Kidney (tissue), 13 donors: ENCODE measurements at regions not wholly inside any gene's neighbourhood (a gene's known extent, or its start where the extent isn't known, plus 50 kb on each side); places are given as distances from the start of the nearest gene placed in this dataset.
A peak's percentile ranks its signal among the peaks of the same experiment; 100 is the strongest.

Experiments
- DNase-seq, 5 donors: peaks; one replicate each; pipeline ENCODE4 v3.0.0-alpha.2; 2013 to 2020
- FAIRE-seq: peaks from 2 replicates; lab custom pipeline; 2012; peaks lifted over from hg19 to GRCh38; lab: Jason Lieb, UNC
- H3K27ac ChIP-seq, 2 donors: one replicate each; pipeline ENCODE4 v1.7.0; 2013; ENCODE audit warnings: low read depth in 2 of 2, low read length in 2 of 2, inconsistent platforms in 1 of 2
- H3K27me3 ChIP-seq: one replicate; pipeline ENCODE4 v1.7.1; 2013; ENCODE audit warnings: low read length, inconsistent platforms; ENCODE audit not compliant: control insufficient read depth, insufficient read depth
- H3K36me3 ChIP-seq, 3 donors: one replicate each; pipeline versions ENCODE4 v1.7.0 to v1.7.1; 2013; ENCODE audit warnings: low read length in 3 of 3, control low read depth in 1 of 3, inconsistent platforms in 1 of 3; ENCODE audit not compliant: insufficient read depth in 3 of 3, control insufficient read depth in 2 of 3
- H3K4me1 ChIP-seq, 3 donors: one replicate each; pipeline versions ENCODE4 v1.7.0 to v1.7.1; 2013; ENCODE audit warnings: low read length in 3 of 3, inconsistent platforms in 1 of 3, low read depth in 1 of 3; ENCODE audit not compliant: control insufficient read depth in 2 of 3, insufficient read depth in 2 of 3
- H3K4me3 ChIP-seq, 3 donors: one replicate each; pipeline versions ENCODE4 v1.7.0 to v1.8.1; 2013; ENCODE audit warnings: low read length in 3 of 3, control low read depth in 1 of 3, inconsistent platforms in 1 of 3
- H3K9ac ChIP-seq, 3 donors: one replicate each; pipeline versions ENCODE4 v1.7.0 to v1.7.1; 2013; ENCODE audit warnings: low read length in 3 of 3, control low read depth in 1 of 3, inconsistent platforms in 1 of 3
- H3K9me3 ChIP-seq, 3 donors: one replicate each; pipeline versions ENCODE4 v1.7.0 to v1.7.1; 2013; ENCODE audit warnings: low read length in 3 of 3, control low read depth in 1 of 3, inconsistent platforms in 1 of 3; ENCODE audit not compliant: control insufficient read depth in 2 of 3, insufficient read depth in 1 of 3
- CTCF ChIP-seq: IDR thresholded peaks from 3 replicates; pipeline ENCODE4 v1.5.1; 2012; ENCODE audit warnings: mild to moderate bottlenecking, moderate library complexity, borderline replicate concordance; ENCODE audit not compliant: insufficient read depth; ENCODE audit errors: extremely low read depth
- intact Hi-C: fragments of 100-400 bp; cut with DNase I; formaldehyde crosslinking; loops from one replicate; pipeline ENCODE4 v1.11.1; 2022
- donor health status: control.
- donor health status: control.
- donor health status: control.
- donor health status: control.
- donor health status: control.
- donor health status: DM: yes; HTN: yes; CAD: no.
- donor health status: Normal renal cell carcinoma (clear cell type).

GRCh38 chr2:55102056-55102812, 52.0 kb upstream of the RTN4 start:
- H3K27me3 ChIP-seq, result no peaks in the 10 kb centered on the region
- H3K36me3 ChIP-seq, result no peaks in the 10 kb centered on the region
- H3K4me3 ChIP-seq, result no peak overlapping the region
- no peak overlapping the region for H3K27ac ChIP-seq
- peaks cover 0 to 3% (median 0%) of the 10 kb centered on the region in 3 donors for H3K4me1 ChIP-seq
- no peaks in the 10 kb centered on the region for H3K9me3 ChIP-seq
- no peak overlapping the region for H3K9ac ChIP-seq
- no peak for FAIRE-seq
- DNase-seq, result no peak
- intact Hi-C loops, result no loop called here
- TF ChIP-seq CTCF, result no peak

- Histone ChIP-seq H3K9me3 (no peaks in the 10 kb centered on the region), H3K4me1 (peaks cover 0 to 3% (median 0%) of the 10 kb centered on the region in 3 donors), H3K9ac (no peak overlapping the region), H3K36me3 (no peaks in the 10 kb centered on the region), H3K27me3 (no peaks in the 10 kb centered on the region), H3K27ac (no peak overlapping the region), H3K4me3 (no peak overlapping the region)
- no peak for DNase-seq
- TF ChIP-seq CTCF, result no peak
- intact Hi-C loops, result no loop called here
- FAIRE-seq, result no peak
Observed at GRCh38 chr2:55101466-55101865, 51.2 kb upstream of the RTN4 start.

- Histone ChIP-seq H3K4me1 (peaks cover 0 to 3% (median 0%) of the 10 kb centered on the region in 3 donors), H3K4me3 (no peak overlapping the region), H3K27me3 (no peaks in the 10 kb centered on the region), H3K9ac (no peak overlapping the region), H3K9me3 (no peaks in the 10 kb centered on the region), H3K36me3 (no peaks in the 10 kb centered on the region), H3K27ac (peak overlapping the region; percentile 57 to 65)
- no peak for TF ChIP-seq CTCF
- no peak for DNase-seq
- no peak for FAIRE-seq
- intact Hi-C loops, result no loop called here
Observed at GRCh38 chr2:55099878-55100820, 49.9 kb upstream of the RTN4 start.
